ENCODE measurements at regions not wholly inside any gene's neighbourhood (a gene's known extent, or its start where the extent isn't known, plus 50 kb on each side); places are given as distances from the start of the nearest gene placed in this dataset.

- TF ChIP-seq, protein P1, sequence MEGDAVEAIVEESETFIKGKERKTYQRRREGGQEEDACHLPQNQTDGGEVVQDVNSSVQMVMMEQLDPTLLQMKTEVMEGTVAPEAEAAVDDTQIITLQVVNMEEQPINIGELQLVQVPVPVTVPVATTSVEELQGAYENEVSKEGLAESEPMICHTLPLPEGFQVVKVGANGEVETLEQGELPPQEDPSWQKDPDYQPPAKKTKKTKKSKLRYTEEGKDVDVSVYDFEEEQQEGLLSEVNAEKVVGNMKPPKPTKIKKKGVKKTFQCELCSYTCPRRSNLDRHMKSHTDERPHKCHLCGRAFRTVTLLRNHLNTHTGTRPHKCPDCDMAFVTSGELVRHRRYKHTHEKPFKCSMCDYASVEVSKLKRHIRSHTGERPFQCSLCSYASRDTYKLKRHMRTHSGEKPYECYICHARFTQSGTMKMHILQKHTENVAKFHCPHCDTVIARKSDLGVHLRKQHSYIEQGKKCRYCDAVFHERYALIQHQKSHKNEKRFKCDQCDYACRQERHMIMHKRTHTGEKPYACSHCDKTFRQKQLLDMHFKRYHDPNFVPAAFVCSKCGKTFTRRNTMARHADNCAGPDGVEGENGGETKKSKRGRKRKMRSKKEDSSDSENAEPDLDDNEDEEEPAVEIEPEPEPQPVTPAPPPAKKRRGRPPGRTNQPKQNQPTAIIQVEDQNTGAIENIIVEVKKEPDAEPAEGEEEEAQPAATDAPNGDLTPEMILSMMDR (IDR thresholded peaks at IDR 0.05; ENCODE audit: unreplicated experiment), result no peak
- BruUV-seq (replicated peaks), result no TSS peak
- Mint-ChIP-seq H3K27ac (ENCODE audit: unreplicated experiment) (no peak overlapping the region), H3K9me3 (ENCODE audit: low read depth, unreplicated experiment) (no peaks in the 10 kb centered on the region), H3K4me1 (ENCODE audit: low read depth, unreplicated experiment) (peaks cover 10% of the 10 kb centered on the region), H3K27me3 (ENCODE audit: unreplicated experiment) (no peaks in the 10 kb centered on the region), H3K4me3 (ENCODE audit: low read depth, unreplicated experiment) (no peak overlapping the region), H3K36me3 (ENCODE audit: insufficient read depth, unreplicated experiment) (peaks cover 4% of the 10 kb centered on the region)
- intact Hi-C loops (cut with micrococcal nuclease; ENCODE audit: unreplicated experiment), result loop anchor here (2.0 to 5.0 kb wide), 3 partner anchors 63 to 1415 kb away; no protein-coding TSS in a partner anchor
- no peak for DNase-seq
- CTCF ChIA-PET, result interaction anchor here (0.6 to 2.5 kb wide), 2 partner anchors 117 to 618 kb away, joined by 3 to 9 read pairs; no protein-coding TSS in a partner anchor
Measured at GRCh38 chr2:204261846-204262245, 283.4 kb upstream of the PARD3B start.

DNA sequence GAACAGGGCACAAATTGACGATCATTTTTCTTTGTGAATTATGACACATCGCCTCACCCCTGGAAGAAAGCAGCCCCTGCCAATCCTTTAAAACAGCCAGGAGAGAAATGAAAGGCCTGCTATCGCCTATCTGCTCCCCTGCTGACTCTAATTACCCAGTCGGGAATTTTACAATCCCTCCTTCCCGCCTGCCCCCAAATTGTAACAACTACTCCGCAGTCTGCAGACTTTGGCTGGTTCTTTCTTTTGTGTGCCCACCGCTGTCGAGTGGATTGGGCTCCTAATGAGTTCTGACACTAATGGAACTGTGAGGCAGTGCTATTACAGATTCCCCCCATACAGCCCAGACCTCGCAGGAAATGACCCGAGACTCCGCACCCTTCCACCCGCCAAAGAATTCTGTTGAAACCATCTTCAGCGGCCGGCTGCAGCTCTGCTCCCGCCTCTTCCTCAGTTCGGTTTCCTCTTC is 281.2 kb upstream of the PARD3B start:
- no TSS peak for BruUV-seq (replicated peaks)

GRCh38 chr2:204264621-204265140 is 280.6 kb upstream of the PARD3B start:
- no peak overlapping the region for H3K4me3 Mint-ChIP-seq (ENCODE audit: low read depth, unreplicated experiment)

More for the DNA sequence above, 281.2 kb upstream of the PARD3B start:
- TF ChIP-seq, protein P1 (IDR thresholded peaks at IDR 0.05; ENCODE audit: unreplicated experiment), result no peak
- no peaks in the 10 kb centered on the region for H3K4me1 Mint-ChIP-seq (ENCODE audit: low read depth, unreplicated experiment)
- no peaks in the 10 kb centered on the region for H3K27me3 Mint-ChIP-seq (ENCODE audit: unreplicated experiment)
- DNase-seq, result no peak
- H3K36me3 Mint-ChIP-seq (ENCODE audit: insufficient read depth, unreplicated experiment), result no peaks in the 10 kb centered on the region
- no peak overlapping the region for H3K4me3 Mint-ChIP-seq (ENCODE audit: low read depth, unreplicated experiment)
- H3K9me3 Mint-ChIP-seq (ENCODE audit: low read depth, unreplicated experiment), result no peaks in the 10 kb centered on the region
- CTCF ChIA-PET, result no interaction called here
- no peak overlapping the region for H3K27ac Mint-ChIP-seq (ENCODE audit: unreplicated experiment)
- intact Hi-C loops (cut with micrococcal nuclease; ENCODE audit: unreplicated experiment), result loop anchor here (5.0 kb wide), 1 partner anchor 1413 kb away; no protein-coding TSS in a partner anchor

DNA sequence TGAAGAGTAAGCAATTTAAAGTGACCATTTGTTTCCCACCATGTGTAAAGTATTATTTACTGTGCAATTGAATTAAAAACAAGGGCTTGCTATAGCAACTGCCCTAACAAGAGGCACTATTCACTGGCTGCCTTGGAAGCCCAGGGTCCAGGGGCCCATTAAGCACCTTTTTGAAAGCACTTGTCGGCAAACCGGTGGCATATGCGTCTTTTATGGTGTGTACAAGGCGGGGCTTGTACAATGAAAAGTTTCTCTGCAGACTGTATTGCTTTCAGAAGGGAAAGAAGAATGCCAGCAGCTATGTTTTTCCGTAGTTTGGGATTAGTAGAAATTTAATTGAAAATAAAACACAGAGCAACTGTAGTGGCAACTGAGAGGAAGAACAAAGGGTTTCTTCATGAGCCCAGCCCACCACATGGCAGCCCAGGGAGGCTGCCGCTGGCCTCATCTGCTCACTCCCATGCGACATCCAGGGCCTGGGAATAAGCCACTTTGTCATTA is 279.5 kb upstream of the PARD3B start:
- H3K27ac Mint-ChIP-seq (ENCODE audit: unreplicated experiment), result no peak overlapping the region
- intact Hi-C loops (cut with micrococcal nuclease; ENCODE audit: unreplicated experiment), result no loop called here
- DNase-seq, result no peak
- BruUV-seq (replicated peaks), result no TSS peak
- no peaks in the 10 kb centered on the region for H3K27me3 Mint-ChIP-seq (ENCODE audit: unreplicated experiment)
- CTCF ChIA-PET, result no interaction called here
- no peaks in the 10 kb centered on the region for H3K4me1 Mint-ChIP-seq (ENCODE audit: low read depth, unreplicated experiment)
- H3K4me3 Mint-ChIP-seq (ENCODE audit: low read depth, unreplicated experiment), result no peak overlapping the region
- H3K9me3 Mint-ChIP-seq (ENCODE audit: low read depth, unreplicated experiment), result no peaks in the 10 kb centered on the region
- TF ChIP-seq, protein P1 (IDR thresholded peaks at IDR 0.05; ENCODE audit: unreplicated experiment), result no peak
- H3K36me3 Mint-ChIP-seq (ENCODE audit: insufficient read depth, unreplicated experiment), result no peaks in the 10 kb centered on the region

More at GRCh38 chr2:204264621-204265140, 280.6 kb upstream of the PARD3B start:
- H3K27ac Mint-ChIP-seq (ENCODE audit: unreplicated experiment), result no peak overlapping the region
- intact Hi-C loops (cut with micrococcal nuclease; ENCODE audit: unreplicated experiment), result loop anchor here (5.0 kb wide), 1 partner anchor 1413 kb away; no protein-coding TSS in a partner anchor
- no peaks in the 10 kb centered on the region for H3K4me1 Mint-ChIP-seq (ENCODE audit: low read depth, unreplicated experiment)
- no TSS peak for BruUV-seq (replicated peaks)
- no peak for DNase-seq
- H3K36me3 Mint-ChIP-seq (ENCODE audit: insufficient read depth, unreplicated experiment), result no peaks in the 10 kb centered on the region
- CTCF ChIA-PET, result no interaction called here
- no peaks in the 10 kb centered on the region for H3K9me3 Mint-ChIP-seq (ENCODE audit: low read depth, unreplicated experiment)
- TF ChIP-seq, protein P1 (IDR thresholded peaks at IDR 0.05; ENCODE audit: unreplicated experiment), result no peak
- no peaks in the 10 kb centered on the region for H3K27me3 Mint-ChIP-seq (ENCODE audit: unreplicated experiment)
